OCI-LY3 (cell line): ENCODE measurements at regions not wholly inside any gene's neighbourhood (a gene's known extent, or its start where the extent isn't known, plus 50 kb on each side); places are given as distances from the start of the nearest gene placed in this dataset.

Experiments
- H2AFZ ChIP-seq: fragments of 200-600, 300-600 bp; shearing (Covaris generic); 2 replicates; pipeline ENCODE4 v1.6.0; 2014; ENCODE audit warnings: antibody characterized with exemption, low read depth, low read length
- H3K27ac ChIP-seq: fragments of 200-600, 300-600 bp; sonication (generic); 2 replicates; pipeline ENCODE4 v1.5.1; 2014; ENCODE audit warnings: mild to moderate bottlenecking, low read length, moderate library complexity, mixed read lengths
- H3K27me3 ChIP-seq: fragments of 200-600, 300-600 bp; sonication (generic); 2 replicates; pipeline ENCODE4 v1.6.1; 2014; ENCODE audit warnings: low read depth, low read length, mixed read lengths
- H3K36me3 ChIP-seq: fragments of 200-600, 300-600 bp; sonication (generic); replicated peaks from 2 replicates; pipeline ENCODE3; 2014; ENCODE audit warnings: low read depth, low read length, mixed read lengths
- H3K4me1 ChIP-seq: fragments of 300-600, 200-600 bp; sonication (generic); 2 replicates; pipeline ENCODE4 v1.6.1; 2014; ENCODE audit warnings: low read length, mixed read lengths
- H3K4me2 ChIP-seq: fragments of 200-600, 300-600 bp; sonication (generic); 2 replicates; pipeline ENCODE4 v1.6.1; 2014; ENCODE audit warnings: low read length, mixed read lengths
- H3K4me3 ChIP-seq: fragments of 300-600, 200-600 bp; sonication (generic); 2 replicates; pipeline ENCODE4 v1.5.1; 2014; ENCODE audit warnings: antibody characterized with exemption, mild to moderate bottlenecking, low read length, moderate library complexity
- H3K79me2 ChIP-seq: fragments of 300-600, 200-600 bp; shearing (Covaris generic); 2 replicates; pipeline ENCODE4 v1.6.1; 2014; ENCODE audit warnings: mild to moderate bottlenecking, low read length, mixed read lengths
- H3K9ac ChIP-seq: fragments of 300-600, 200-600 bp; shearing (Covaris generic); 2 replicates; pipeline ENCODE4 v1.6.0; 2014; ENCODE audit warnings: mild to moderate bottlenecking, low read length, moderate library complexity
- H3K9me3 ChIP-seq: fragments of 200-600, 300-600 bp; shearing (Covaris generic); 2 replicates; pipeline ENCODE4 v1.6.1; 2014; ENCODE audit warnings: low read length, mixed read lengths; ENCODE audit not compliant: insufficient read depth
- H4K20me1 ChIP-seq: fragments of 200-600, 300-600 bp; sonication (generic); 2 replicates; pipeline ENCODE4 v1.6.1; 2016; ENCODE audit warnings: low read length, mixed read lengths; ENCODE audit not compliant: insufficient read depth
- CTCF ChIP-seq: fragments of 200-600, 300-600 bp; sonication (generic); IDR thresholded peaks from 2 replicates; pipeline ENCODE4 v1.5.1; 2014; ENCODE audit warnings: antibody characterized with exemption, low read length, low read depth
- EZH2phosphoT487 ChIP-seq: fragments of 200-600 bp; shearing (Covaris generic); IDR thresholded peaks from 2 replicates; pipeline ENCODE4 v1.6.1; 2018; ENCODE audit warnings: antibody characterized with exemption, mixed run types, low read depth

DNA sequence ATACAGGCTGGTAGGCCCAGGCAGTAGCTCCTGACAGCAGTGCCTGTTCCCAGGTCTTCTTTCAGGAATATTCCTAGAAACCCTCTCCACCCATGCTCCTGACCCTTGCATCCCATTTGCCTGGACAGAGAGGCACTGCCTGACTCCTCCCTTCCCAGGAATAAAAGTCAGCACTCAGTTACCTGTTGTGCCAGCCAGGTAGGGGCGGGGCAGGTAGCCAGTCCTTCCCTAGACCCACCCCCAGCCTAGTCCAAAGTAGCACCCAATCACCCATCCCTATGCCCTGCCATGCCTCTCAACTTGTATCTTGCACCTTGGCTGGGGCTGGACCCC, 129.9 kb downstream of the MRPL14 start:
- Histone ChIP-seq H3K4me2 (no peak overlapping the region), H3K79me2 (peaks cover 17% of the 10 kb centered on the region), H3K4me3 (no peak overlapping the region), H3K27me3 (no peaks in the 10 kb centered on the region), H3K9me3 (no peaks in the 10 kb centered on the region), H2AFZ (no peak overlapping the region), H3K9ac (no peak overlapping the region), H3K4me1 (peaks cover 32% of the 10 kb centered on the region), H4K20me1 (peaks cover 9% of the 10 kb centered on the region), H3K36me3 (peaks cover 13% of the 10 kb centered on the region), H3K27ac (no peak overlapping the region)
- no peak for TF ChIP-seq EZH2phosphoT487
- TF ChIP-seq CTCF: no peak

DNA sequence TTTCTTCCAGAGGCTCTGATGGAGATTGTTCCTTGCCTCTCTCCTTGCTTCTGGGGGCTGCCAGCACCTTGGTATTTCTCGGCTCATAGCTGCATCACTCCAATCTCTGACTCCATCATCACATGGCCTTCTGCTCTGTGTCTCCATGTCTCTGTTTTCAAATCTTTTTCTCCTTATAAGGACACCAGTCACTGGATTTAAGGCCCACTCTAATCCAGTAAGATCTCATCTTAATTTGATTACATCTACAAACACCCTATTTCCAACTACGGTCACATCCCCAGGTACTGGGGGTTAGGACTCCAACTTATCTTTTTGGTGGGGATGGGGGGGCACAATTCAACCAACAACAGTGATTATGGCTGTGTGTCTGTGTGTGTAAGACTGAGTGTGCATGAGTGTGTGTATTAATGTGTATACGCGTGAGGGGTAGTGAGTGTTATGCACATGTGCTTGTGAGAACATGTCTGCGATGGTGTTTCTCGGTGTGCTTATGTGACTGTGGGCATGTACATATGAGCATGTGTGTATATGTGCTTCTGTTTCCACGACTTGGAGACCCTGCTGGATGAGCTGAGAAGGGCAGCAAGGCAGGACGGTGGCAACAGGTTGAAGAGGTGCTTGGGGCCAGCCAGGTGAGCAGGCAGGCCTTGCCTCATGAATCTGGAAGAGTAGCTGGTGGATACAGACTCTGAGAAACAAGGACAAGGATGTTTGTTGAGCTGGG, 130.5 kb downstream of the MRPL14 start:
- H3K4me1 ChIP-seq: peaks cover 28% of the 10 kb centered on the region
- H3K4me3 ChIP-seq: no peak overlapping the region
- no peaks in the 10 kb centered on the region for H3K9me3 ChIP-seq
- H3K79me2 ChIP-seq: peaks cover 12% of the 10 kb centered on the region
- no peak overlapping the region for H3K4me2 ChIP-seq
- no peak overlapping the region for H3K27ac ChIP-seq
- H3K27me3 ChIP-seq: no peaks in the 10 kb centered on the region
- peaks cover 4% of the 10 kb centered on the region for H4K20me1 ChIP-seq
- TF ChIP-seq CTCF: no peak
- TF ChIP-seq EZH2phosphoT487: no peak
- H2AFZ ChIP-seq: no peak overlapping the region
- peaks cover 8% of the 10 kb centered on the region for H3K36me3 ChIP-seq
- H3K9ac ChIP-seq: no peak overlapping the region

- no peak overlapping the region for H3K4me2 ChIP-seq
- no peak overlapping the region for H3K4me3 ChIP-seq
- H3K4me1 ChIP-seq: peaks cover 22% of the 10 kb centered on the region
- H3K79me2 ChIP-seq: no peaks in the 10 kb centered on the region
- no peaks in the 10 kb centered on the region for H3K9me3 ChIP-seq
- H3K27ac ChIP-seq: no peak overlapping the region
- no peaks in the 10 kb centered on the region for H4K20me1 ChIP-seq
- no peak overlapping the region for H2AFZ ChIP-seq
- H3K9ac ChIP-seq: no peak overlapping the region
- H3K36me3 ChIP-seq: no peaks in the 10 kb centered on the region
- TF ChIP-seq CTCF (no peak), EZH2phosphoT487 (no peak)
- no peaks in the 10 kb centered on the region for H3K27me3 ChIP-seq
Measured at GRCh38 chr6:43995137-43995536, 132.1 kb downstream of the MRPL14 start.

- TF ChIP-seq EZH2phosphoT487 (no peak), CTCF (no peak)
- Histone ChIP-seq H3K4me3 (no peak overlapping the region), H3K9me3 (no peaks in the 10 kb centered on the region), H3K27ac (no peak overlapping the region), H3K4me1 (peaks cover 11% of the 10 kb centered on the region), H4K20me1 (no peaks in the 10 kb centered on the region), H3K36me3 (no peaks in the 10 kb centered on the region), H2AFZ (no peak overlapping the region), H3K79me2 (no peaks in the 10 kb centered on the region), H3K27me3 (no peaks in the 10 kb centered on the region), H3K4me2 (peak overlapping the region; percentile 29; the same call in 1 of the 2 replicates), H3K9ac (no peak overlapping the region)
Measured at GRCh38 chr6:43993881-43994523, 133.2 kb downstream of the MRPL14 start.
